ENCODE measurements at regions not wholly inside any gene's neighbourhood (a gene's known extent, or its start where the extent isn't known, plus 50 kb on each side); places are given as distances from the start of the nearest gene placed in this dataset.
A peak's percentile ranks its signal among the peaks of the same experiment; 100 is the strongest.

DNA sequence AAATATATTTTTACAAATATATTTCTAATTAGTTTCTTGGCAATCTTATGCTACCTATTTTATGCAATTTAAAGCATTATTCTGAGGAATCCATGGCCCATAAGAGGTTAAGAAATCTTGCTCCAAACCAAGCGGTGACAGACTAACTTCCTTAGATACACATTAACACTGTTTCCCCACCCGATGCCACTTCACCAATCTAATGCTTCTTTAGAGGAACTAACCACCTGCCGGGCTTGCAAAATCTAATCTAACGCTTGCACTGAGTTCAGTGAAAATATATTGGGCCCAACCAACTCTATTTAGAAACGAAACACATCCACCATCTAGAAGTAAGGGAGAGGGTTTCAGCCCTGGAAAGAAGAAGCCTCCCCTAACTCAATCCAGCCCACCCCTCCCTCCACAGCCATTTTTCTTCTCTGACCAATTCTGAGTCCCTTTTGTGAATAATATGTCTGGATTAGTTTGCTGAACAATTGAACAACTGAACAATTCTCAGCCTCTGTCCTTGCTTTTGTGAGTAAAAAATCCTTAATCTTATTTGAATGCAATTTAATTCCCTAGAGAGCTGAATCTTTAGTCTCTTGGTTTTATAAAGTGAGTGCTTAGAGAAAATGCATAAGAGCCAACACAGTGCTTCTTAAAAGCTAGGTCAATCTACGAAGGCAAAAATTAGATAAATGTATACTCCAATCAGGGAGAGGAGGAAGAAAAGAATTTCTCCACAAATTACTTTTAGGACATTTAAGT, 150.4 kb upstream of the ADAMTS9 start:
- no peak for TF ChIP-seq POLR2AphosphoS5 (IDR thresholded peaks at IDR 0.05; ENCODE audit: low read depth)
- no peak for TF ChIP-seq CTCF (IDR thresholded peaks at IDR 0.05; ENCODE audit: insufficient read depth, low read length)
- no peak for TF ChIP-seq GABPA (IDR thresholded peaks at IDR 0.05; ENCODE audit: low read depth)
- no peak for TF ChIP-seq SPI1 (IDR thresholded peaks at IDR 0.05; ENCODE audit: borderline replicate concordance, low read depth)
- TF ChIP-seq, protein P1, sequence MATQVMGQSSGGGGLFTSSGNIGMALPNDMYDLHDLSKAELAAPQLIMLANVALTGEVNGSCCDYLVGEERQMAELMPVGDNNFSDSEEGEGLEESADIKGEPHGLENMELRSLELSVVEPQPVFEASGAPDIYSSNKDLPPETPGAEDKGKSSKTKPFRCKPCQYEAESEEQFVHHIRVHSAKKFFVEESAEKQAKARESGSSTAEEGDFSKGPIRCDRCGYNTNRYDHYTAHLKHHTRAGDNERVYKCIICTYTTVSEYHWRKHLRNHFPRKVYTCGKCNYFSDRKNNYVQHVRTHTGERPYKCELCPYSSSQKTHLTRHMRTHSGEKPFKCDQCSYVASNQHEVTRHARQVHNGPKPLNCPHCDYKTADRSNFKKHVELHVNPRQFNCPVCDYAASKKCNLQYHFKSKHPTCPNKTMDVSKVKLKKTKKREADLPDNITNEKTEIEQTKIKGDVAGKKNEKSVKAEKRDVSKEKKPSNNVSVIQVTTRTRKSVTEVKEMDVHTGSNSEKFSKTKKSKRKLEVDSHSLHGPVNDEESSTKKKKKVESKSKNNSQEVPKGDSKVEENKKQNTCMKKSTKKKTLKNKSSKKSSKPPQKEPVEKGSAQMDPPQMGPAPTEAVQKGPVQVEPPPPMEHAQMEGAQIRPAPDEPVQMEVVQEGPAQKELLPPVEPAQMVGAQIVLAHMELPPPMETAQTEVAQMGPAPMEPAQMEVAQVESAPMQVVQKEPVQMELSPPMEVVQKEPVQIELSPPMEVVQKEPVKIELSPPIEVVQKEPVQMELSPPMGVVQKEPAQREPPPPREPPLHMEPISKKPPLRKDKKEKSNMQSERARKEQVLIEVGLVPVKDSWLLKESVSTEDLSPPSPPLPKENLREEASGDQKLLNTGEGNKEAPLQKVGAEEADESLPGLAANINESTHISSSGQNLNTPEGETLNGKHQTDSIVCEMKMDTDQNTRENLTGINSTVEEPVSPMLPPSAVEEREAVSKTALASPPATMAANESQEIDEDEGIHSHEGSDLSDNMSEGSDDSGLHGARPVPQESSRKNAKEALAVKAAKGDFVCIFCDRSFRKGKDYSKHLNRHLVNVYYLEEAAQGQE (IDR thresholded peaks at IDR 0.05; ENCODE audit: insufficient replicate concordance, low read depth), result no peak
- Histone ChIP-seq H3K27ac (replicated peaks) (no peak overlapping the region), H3K27me3 (ENCODE audit: insufficient read depth, poor library complexity, severe bottlenecking) (no peaks in the 10 kb centered on the region), H3K4me3 (replicated peaks; ENCODE audit: insufficient read depth, low read length) (no peak overlapping the region)
- peak in 1 of 2 experiments; percentile 48 for DNase-seq (ENCODE audit: low read depth in 1 of 2, low spot score in 1 of 2)

- DNase-seq (ENCODE audit: low read depth in 1 of 2, low spot score in 1 of 2), result no peak
- Histone ChIP-seq H3K27me3 (ENCODE audit: insufficient read depth, poor library complexity, severe bottlenecking) (no peaks in the 10 kb centered on the region), H3K27ac (replicated peaks) (no peak overlapping the region), H3K4me3 (replicated peaks; ENCODE audit: insufficient read depth, low read length) (no peak overlapping the region)
- TF ChIP-seq SPI1 (IDR thresholded peaks at IDR 0.05; ENCODE audit: borderline replicate concordance, low read depth) (no peak), CTCF (IDR thresholded peaks at IDR 0.05; ENCODE audit: insufficient read depth, low read length) (no peak), POLR2AphosphoS5 (IDR thresholded peaks at IDR 0.05; ENCODE audit: low read depth) (no peak), GABPA (IDR thresholded peaks at IDR 0.05; ENCODE audit: low read depth) (no peak)
- TF ChIP-seq, protein P1 (IDR thresholded peaks at IDR 0.05; ENCODE audit: insufficient replicate concordance, low read depth), result no peak
Observed at GRCh38 chr3:64837126-64837738, 149.4 kb upstream of the ADAMTS9 start.

GRCh38 chr3:64836097-64836496, 148.3 kb upstream of the ADAMTS9 start:
- no peak for DNase-seq (ENCODE audit: low read depth in 1 of 2, low spot score in 1 of 2)
- Histone ChIP-seq H3K4me3 (replicated peaks; ENCODE audit: insufficient read depth, low read length) (no peak overlapping the region), H3K27me3 (ENCODE audit: insufficient read depth, poor library complexity, severe bottlenecking) (peaks cover 3% of the 10 kb centered on the region), H3K27ac (replicated peaks) (no peak overlapping the region)
- no peak for TF ChIP-seq SPI1 (IDR thresholded peaks at IDR 0.05; ENCODE audit: borderline replicate concordance, low read depth)
- TF ChIP-seq CTCF (IDR thresholded peaks at IDR 0.05; ENCODE audit: insufficient read depth, low read length), result no peak
- TF ChIP-seq, protein P1 (IDR thresholded peaks at IDR 0.05; ENCODE audit: insufficient replicate concordance, low read depth), result no peak
- TF ChIP-seq GABPA (IDR thresholded peaks at IDR 0.05; ENCODE audit: low read depth), result no peak
- no peak for TF ChIP-seq POLR2AphosphoS5 (IDR thresholded peaks at IDR 0.05; ENCODE audit: low read depth)

Measured in HL-60 (cell line).